ENCODE measurements at regions not wholly inside any gene's neighbourhood (a gene's known extent, or its start where the extent isn't known, plus 50 kb on each side); places are given as distances from the start of the nearest gene placed in this dataset.

DNA sequence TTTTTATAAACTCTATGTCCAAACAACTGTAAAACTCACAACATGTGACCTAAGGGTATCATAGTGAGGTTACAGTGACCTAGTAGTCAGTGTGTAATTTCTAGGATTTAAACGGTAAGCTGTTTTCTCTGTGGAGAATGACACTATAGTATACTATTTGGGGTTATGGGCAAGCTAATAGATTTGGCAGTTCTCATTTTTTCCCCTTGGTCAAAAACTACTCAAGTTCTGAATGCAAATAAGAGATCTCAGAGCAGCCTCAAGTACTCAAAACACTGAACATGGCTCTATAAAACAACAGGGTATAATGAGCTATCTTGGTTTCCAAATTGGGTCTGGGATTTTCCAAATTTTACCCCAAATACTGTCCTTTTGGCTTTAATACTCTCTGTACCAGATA is 88.5 kb upstream of the HMCN1 start:
- no peak for DNase-seq (ENCODE audit: low spot score)

DNA sequence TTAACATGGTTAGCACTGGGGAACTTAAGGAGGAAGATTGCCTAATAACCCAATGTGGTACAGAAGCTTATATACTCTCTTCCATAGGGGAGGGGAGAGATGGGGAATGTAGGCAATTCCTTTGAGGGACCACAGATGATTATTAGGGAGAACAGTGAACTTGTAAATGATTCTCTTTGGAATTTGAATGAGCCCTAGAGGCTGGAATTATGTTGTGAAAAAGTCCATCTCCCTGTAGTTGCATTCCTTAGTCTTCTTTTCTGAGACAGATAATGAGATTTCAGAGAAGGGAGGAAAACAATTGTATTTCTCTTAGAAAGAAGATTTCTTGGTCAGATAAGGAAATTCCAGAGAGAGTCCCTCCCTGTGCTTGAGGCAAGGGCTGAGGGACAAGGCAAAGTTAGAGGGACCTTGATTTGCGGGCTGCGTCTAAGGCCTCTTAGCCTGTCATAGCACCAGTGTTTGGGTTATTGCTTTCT is 89.0 kb upstream of the HMCN1 start:
- no peak for DNase-seq (ENCODE audit: low spot score)

DNA sequence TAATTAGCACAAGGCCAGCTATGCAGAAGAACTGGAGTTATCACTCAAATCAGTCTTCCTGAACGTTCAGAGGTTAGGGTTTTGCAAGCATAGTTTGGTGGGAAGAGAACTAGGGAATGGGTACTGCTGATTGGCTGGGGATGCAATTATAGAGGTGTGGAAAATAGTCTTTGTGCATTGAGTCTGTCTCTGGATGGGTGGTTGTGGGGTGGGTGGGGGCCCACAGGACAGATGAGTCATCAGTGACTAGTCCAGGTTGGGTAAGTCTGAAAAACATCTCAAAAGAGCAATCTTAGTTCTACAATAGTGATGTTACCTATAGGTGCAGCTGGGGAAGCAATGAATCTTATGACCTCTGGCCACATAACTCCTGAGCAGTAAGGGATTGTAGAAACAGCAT is 89.7 kb upstream of the HMCN1 start:
- no peak for DNase-seq (ENCODE audit: low spot score)

DNA sequence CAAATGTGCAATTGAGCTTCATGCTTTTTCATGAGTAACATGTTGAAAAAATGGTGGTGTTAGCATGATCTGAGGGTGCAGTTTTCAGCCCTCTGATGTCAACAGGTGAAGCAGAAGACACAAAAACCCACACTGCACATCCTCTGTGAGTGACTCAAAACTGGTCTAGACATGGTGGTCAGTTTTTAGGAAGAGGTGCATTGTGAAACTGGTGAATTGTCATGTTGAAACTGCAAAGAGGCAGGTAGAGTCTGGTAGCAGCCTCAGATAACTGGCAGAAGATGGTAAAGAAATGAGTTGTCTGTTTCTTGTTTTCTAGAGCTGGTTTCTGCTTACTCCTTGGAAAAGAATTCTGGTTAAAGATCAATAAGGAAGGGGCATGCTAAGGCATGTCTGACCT is 97.3 kb upstream of the HMCN1 start:
- no peak for DNase-seq (ENCODE audit: low spot score)

DNA sequence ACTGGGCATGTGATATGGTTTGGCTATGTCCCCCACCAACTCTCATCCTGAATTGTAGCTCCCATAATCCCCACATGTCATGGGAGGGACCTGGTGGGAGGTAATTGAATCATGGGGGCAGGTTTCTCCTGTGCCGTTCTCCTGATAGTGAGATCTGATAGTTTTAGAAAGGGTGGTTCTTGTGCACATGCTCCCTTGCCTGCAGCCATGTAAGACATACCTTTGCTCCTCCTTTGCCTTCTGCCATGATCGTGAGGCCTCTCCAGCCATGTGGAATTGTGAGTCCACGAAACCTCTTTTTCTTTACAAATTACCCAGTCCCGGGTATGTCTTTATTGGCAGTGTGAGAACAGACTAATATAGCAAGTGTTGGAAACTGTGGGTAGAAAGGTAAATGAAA is 99.5 kb upstream of the HMCN1 start:
- DNase-seq (ENCODE audit: low spot score) = no peak

DNA sequence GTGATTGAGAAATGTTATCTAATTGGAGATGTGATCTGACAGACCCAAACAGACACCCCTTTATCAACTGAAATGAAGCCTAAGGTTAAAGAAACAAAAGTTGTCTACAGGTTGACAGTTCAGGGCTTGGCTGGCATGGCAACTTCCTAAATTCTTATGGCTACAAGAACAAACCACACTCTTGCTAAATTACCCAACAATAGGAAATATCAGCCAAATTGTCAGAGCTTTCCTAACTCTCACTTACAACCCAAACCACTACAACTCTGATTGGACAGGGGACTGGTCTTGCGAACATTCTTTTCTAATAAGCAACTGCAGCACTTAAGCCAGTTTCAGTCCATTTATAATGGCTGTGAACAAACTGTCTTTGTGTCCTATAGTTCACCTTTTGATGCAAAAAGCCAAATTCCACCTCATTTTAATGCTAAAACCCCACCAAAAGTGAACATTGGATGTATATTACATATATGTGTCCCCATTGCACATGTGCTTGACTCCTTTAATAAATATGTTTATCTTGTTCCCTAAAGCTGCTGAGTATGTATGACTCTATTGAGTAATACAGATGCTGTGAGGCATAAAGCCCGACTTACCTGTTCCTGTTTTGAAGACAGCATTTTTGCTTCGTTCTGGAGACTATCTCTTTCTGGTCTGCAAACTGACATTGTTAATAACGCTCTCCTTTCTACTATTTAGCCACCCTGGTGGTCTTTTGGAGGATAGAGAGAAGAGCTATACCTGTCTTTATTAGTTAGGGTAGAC is 101.3 kb upstream of the HMCN1 start:
- DNase-seq (ENCODE audit: low spot score) = no peak

GRCh38 chr1:185631843-185632242 is 102.3 kb upstream of the HMCN1 start:
- no peak for DNase-seq (ENCODE audit: low spot score)

DNA sequence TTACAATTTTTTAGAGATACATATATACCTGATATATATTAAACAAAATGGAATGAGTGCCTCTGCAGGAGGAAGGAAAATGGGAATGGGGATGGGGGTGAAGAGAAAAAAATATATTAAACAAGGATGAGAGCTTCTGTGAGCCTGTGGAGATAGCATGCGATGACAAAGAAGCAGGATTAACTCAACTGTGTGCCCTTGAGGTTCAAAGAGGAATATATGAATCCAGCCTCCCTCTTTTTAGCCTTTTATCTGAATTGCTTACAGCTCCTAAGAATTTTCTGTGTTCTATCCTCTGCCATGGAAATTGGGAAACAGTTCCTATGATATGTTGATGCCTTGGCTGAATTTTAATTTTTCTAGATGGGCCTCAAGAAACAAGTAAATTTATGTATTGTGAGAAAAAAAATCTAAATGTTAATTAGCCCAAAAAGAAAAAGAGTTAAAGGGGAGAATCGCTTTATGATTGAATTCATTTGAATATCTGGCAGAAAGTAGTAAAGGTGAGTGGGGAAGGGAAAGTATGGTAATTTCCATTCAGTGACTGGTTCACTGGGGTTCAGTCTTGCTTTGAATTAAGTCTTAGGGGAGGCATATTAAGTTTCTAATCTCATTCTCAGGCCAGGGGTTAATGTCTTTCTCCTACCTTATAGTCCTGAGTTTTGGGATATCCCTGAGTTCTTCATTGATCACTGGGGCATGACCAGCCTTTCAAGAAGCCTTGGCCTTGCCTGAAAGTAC is 106.3 kb upstream of the HMCN1 start:
- no peak for DNase-seq (ENCODE audit: low spot score)

- no peak for DNase-seq (ENCODE audit: low spot score)
Observed at GRCh38 chr1:185627171-185627570, 107.0 kb upstream of the HMCN1 start.

DNA sequence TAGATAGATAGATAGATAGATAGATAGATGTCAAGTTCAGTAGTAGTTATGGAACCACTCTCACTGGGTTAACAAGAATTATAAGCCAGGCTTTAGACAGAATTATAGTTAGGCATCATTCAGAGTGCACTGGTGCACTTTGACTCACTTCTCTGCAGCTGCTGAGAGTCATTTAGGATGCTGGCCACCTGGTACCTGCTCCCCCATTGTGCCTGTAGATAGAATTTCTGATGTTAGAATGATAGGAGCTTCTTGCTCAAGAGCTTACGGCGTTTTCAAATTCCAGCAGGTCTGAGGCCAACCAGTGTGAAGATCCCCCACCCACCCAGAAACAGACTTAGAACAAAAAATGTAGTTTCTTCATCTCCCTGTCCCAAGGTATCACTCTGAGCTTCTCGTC is 107.8 kb upstream of the HMCN1 start:
- DNase-seq (ENCODE audit: low spot score) = no peak

- DNase-seq (ENCODE audit: low spot score) = no peak
Observed at GRCh38 chr1:185610954-185611353, 123.2 kb upstream of the HMCN1 start.

GRCh38 chr1:185608177-185608576 is 126.0 kb upstream of the HMCN1 start:
- DNase-seq (ENCODE audit: low spot score) = no peak

GRCh38 chr1:185603158-185603557 is 131.0 kb upstream of the HMCN1 start:
- DNase-seq (ENCODE audit: low spot score) = no peak

- DNase-seq (ENCODE audit: low spot score) = no peak
Observed at GRCh38 chr1:185601189-185601588, 133.0 kb upstream of the HMCN1 start.

DNA sequence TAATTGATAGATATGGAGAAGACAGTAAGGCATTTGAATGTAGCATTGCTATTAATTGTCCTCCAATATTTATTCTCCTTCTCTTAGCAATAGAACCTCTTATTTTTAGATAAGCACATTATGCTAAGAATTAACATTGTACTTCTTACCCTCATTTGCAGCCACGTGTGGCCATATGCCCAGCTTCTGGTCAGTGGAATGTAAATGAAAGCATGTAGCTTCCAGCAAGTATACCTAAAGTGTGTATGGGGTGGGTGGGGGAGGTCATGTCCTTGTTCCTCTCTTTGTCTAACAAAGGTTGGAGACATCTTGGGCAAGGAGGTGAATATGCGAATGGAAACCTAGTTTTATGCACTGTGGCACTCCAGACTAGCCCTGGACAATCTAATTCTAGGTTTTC is 133.6 kb upstream of the HMCN1 start:
- DNase-seq (ENCODE audit: low spot score) = no peak

DNA sequence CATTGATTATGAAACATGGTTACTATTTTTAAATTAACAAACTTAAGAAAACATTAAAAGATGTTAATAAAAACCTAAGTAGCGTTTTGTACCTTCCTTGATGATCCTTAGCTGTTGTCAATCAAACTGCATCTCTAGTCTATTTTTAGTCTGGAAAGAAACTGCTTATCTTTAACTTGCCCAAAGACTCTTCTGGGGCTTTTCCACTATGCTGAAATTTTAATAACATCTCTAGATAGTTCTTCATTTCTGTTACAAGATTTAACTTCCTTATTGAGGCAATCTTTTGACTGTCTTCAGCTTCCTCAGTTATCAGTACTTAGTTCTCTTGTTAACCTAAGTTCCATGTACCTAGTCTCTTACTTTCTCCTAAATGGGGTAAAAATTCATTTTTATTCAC is 135.9 kb upstream of the HMCN1 start:
- DNase-seq (ENCODE audit: low spot score) = no peak

DNA sequence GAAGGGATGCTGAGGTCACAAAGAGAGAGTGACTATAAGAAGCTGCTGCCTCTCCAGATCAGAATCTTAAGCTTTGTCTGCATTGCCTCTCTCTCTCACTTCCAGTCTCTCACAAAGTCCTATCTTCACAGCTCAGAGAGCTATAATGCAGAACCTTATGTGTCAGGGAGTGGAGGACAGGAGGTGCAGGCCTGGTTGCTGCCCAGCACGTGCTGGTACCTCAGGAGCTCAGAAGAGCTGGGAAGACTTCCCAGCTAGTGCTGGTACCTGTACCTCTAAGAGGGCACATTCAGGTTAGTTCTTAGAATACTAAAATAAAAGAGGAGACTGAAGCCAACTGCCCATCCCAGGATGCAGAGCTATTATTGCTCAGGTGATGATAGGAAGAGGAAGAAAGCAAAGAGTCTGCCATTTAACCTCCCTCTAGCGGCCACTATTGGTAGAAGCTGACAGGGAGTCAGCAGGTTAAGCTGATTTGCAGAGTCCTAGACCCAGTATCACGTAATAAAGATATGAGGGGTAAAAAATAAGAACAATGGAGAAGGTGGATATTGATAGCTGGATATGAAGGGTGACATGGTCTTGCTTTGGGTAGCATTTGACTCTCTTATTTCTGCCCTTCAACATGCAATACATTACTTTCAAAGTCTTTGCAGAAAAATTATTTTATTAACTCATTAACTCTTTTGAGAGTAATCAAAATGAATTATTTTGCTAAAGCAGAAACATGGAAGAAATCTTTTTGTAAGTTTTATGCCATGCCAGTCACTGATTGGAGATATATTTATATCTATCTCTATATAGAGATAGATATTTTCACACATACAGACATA is 138.1 kb upstream of the HMCN1 start:
- DNase-seq (ENCODE audit: low spot score) = peak; percentile 28

- DNase-seq (ENCODE audit: low spot score) = no peak
Observed at GRCh38 chr1:185594786-185595410, 139.3 kb upstream of the HMCN1 start.

DNA sequence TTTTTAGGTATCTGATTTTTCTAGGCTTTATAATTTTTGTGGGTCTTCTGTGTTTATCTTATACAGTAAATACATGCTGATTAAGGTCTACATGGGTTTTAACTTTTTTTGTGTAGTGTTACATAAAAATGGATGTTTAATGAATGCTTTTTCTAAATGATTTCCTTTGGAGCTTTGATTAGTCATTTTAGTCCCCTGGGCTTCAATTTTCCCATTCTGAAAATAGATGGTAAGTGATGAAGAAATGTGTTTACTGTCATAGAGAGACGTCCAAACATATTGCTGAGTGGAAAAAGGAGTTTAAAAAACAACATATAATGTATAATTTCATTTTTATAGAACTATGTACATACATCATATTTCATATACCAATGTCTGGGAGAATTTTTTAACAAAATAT is 140.9 kb upstream of the HMCN1 start:
- DNase-seq (ENCODE audit: low spot score) = no peak

- no peak for DNase-seq (ENCODE audit: low spot score)
Observed at GRCh38 chr1:185585770-185586169, 148.4 kb upstream of the HMCN1 start.

DNA sequence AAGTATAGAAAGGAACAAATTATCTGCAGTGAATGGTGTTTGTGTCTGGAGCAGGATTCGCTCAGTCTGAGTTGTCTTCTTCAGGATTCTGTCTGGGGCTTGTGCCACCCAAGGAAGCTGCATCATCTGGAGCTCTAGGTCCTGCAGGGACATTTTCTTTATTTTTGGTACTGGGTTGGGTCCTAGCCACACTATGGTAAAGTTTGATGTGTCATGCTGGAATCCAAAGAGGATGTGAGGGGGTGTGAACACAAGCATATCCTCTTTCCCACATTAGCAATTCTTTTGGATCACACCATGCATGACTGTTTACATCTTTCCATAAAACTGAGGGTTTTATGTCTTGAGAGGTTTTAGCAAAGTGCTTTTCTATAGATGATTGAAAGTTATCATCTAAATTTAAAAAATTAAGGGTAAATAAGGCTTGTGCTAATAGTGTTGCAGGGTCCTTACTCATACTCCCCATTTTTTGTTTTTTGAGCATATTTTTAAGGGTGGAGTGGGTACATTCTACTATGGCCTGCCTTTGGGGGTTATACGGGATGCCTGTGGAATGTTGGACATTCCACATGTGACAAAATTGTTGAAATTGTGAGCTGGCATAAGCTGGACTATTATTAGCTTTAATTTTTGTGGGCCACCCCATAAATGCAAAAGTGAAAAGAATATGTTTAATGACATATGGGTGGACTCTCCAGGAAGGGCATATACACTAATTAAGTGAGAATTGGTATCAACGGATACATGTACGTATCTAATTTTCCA is 152.0 kb upstream of the HMCN1 start:
- no peak for DNase-seq (ENCODE audit: low spot score)

Data from pons (tissue), 1 donor.